ENCODE measurements at regions not wholly inside any gene's neighbourhood (a gene's known extent, or its start where the extent isn't known, plus 50 kb on each side); places are given as distances from the start of the nearest gene placed in this dataset.

DNA sequence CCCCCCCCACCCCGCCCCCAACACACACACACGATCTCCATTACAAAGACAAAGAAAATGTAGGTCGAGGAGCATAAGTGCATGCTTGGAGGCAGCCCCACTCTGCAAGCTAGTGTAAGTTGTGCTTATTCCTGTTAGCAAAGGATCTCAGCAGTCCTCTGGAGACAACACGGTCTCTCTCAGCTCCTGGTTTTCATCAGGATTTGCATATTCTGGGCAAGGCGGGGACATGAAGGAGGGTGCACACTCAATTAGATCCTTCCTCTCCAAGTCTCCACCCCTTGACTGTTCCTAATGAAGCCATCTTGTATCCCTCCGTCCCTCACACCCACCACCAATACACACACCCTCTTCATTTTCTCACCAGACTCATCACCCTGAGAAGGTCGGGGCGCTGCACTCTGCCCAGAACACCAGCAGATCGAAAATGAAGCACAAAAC lies 63.8 kb downstream of the MRPL46 start:
- no peak for DNase-seq (ENCODE audit: low read depth)
- TF ChIP-seq, protein P1, sequence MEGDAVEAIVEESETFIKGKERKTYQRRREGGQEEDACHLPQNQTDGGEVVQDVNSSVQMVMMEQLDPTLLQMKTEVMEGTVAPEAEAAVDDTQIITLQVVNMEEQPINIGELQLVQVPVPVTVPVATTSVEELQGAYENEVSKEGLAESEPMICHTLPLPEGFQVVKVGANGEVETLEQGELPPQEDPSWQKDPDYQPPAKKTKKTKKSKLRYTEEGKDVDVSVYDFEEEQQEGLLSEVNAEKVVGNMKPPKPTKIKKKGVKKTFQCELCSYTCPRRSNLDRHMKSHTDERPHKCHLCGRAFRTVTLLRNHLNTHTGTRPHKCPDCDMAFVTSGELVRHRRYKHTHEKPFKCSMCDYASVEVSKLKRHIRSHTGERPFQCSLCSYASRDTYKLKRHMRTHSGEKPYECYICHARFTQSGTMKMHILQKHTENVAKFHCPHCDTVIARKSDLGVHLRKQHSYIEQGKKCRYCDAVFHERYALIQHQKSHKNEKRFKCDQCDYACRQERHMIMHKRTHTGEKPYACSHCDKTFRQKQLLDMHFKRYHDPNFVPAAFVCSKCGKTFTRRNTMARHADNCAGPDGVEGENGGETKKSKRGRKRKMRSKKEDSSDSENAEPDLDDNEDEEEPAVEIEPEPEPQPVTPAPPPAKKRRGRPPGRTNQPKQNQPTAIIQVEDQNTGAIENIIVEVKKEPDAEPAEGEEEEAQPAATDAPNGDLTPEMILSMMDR (IDR thresholded peaks at IDR 0.05; ENCODE audit: insufficient read depth, low read depth, low read length) = no peak
- no peak overlapping the region for H3K4me3 ChIP-seq (ENCODE audit: low read depth, low read length)

DNA sequence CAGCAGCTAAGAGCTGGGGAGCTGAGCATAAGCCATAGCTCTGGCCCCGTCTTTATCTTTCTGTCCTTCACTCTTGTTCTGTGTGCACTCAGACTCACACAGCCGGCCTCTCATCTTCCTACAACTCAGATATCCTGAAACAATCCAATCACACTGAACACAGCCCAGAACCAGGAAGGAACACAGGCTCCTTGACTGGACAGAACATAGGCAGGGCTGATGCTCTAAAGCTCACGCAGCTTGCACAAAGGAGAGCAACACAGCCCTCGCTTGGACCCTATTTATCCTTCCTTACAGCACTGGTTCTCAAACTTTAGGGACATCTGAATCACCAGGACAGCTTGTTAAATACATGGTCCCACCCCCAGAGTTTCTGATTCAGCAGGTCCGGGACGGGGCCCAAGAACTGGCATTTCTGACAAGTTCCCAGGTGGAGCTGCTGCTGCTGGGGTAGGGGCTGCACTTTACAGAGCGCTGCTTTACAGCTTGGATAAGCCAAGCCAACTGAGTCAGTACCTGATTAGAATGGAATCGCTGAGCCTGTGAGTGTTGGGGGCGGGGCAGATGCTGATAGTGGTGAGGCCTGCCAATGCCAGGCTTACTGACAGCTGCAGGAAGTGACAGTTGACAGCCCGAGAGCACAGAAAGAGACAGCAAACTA lies 65.1 kb downstream of the MRPL46 start:
- H3K4me3 ChIP-seq (ENCODE audit: low read depth, low read length) = no peak overlapping the region
- DNase-seq (ENCODE audit: low read depth) = no peak
- TF ChIP-seq, protein P1 (IDR thresholded peaks at IDR 0.05; ENCODE audit: insufficient read depth, low read depth, low read length) = no peak

DNA sequence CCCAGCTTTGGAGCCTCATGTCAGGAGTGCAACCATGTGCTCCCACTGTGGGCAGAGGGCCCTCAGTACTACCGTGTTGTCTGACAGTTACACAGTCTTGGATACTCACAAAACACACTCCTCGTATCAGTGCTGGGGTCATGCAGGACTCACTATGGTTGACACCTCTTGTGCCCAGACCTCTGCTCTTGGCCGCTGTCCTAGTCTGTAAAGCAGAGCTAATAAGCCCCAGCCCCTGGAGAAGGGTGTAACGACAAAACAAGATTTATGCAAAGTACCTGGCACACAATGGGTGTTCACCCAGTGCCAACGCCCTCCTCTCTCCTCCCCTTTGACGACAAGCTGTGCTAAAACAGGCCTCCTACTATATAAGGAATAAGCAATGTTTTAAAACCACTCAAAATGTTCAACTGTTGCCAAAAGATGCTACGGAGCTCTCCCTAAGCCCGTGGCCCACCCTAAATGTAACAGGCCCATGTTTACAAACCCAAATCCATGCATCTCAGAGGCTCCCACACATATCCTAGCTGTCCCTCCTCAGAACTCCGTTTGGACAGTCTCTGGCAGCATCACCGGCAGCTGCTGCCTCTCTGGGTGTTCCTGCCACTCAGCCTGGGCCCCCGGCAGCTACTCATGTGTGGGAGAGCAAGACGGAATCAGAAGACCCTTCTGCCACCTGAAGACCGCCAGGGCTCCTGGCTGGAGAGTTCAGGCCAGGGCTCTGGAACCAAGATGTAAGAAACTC lies 65.8 kb downstream of the MRPL46 start:
- H3K4me3 ChIP-seq (ENCODE audit: low read depth, low read length) = no peak overlapping the region
- no peak for DNase-seq (ENCODE audit: low read depth)
- TF ChIP-seq, protein P1 (IDR thresholded peaks at IDR 0.05; ENCODE audit: insufficient read depth, low read depth, low read length) = no peak

DNA sequence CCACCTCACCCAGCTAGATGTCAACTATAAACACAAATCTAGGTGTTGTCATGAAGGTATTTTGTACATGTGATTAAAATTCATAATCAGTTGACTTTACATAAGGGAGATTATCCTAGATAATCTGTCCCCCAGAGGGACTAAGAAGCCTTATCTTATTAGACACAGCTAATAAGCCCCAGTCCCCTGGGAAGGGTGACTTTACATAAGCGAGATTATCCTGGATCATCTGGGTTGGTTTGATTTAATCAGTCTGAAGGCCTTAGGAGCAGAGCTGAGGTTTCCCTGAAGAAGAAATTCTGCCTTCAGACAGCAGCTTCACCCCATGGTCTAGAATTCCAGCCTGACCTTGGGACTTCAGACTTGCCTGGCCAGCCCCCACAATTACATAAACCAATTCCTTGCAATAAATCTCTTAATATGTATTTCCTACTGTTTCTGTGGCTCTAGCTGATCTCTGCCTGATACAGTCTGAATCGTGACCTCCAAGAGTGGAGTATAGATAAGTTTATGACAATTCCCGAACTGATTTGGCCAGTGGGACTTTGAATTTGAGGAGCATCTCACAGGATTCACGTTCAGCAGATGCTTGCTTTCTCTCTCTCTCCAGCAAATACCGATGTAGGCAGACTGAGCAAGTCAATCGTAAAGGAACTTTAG lies 66.5 kb downstream of the MRPL46 start:
- no peak for DNase-seq (ENCODE audit: low read depth)
- TF ChIP-seq, protein P1 (IDR thresholded peaks at IDR 0.05; ENCODE audit: insufficient read depth, low read depth, low read length) = no peak
- H3K4me3 ChIP-seq (ENCODE audit: low read depth, low read length) = no peak overlapping the region

DNA sequence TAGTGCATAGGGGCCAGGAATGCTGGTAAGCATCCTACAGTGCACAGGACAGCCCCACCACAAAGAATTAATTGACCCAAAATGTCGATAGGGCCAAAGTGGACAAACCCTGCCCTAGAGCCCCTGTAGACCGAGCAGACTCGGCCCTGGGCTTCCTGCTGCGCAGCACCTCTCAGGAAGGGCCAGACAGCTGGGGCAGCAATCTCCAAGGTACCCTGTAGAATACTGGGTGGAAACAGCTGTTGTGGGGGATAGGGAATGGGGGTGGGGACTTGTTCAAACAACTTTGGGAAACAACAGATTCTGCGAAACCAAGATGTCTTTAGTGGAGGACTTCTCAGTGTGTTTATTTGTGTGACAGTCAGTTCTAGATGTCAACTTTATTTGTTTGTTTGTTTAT lies 67.1 kb downstream of the MRPL46 start:
- H3K4me3 ChIP-seq (ENCODE audit: low read depth, low read length) = no peak overlapping the region
- DNase-seq (ENCODE audit: low read depth) = no peak
- TF ChIP-seq, protein P1 (IDR thresholded peaks at IDR 0.05; ENCODE audit: insufficient read depth, low read depth, low read length) = no peak

DNA sequence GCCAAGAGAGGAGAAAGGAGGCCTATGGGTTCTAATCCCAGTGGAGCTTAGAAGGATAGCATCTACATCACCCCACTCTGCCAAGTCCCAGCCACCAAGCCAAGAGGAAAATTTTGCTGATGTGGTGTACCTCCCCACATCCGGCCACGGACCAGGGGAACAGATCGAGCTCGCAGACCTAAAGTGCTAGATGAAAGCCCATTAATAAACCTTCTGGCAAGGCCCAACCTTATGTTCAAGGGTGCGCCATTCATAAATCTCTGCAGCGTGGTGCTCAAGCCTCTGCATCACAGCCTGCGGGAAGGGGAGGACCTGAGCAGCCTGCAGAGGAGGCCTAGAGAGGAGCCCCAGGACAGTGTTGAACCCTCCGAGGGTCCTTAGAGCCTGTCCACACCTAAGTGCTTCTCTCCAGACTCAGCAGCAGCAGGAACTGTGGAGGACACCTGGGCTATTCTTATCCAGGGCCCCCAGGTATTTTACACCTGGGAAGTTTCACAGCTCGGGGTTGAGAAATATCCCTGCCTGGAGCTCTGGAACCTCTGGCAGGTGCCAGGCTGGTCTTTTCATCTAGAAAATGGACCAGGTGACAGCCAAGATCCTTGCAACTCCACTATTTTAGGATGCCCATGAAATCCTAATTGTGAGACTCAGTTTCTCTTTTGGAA lies 68.0 kb downstream of the MRPL46 start:
- no peak overlapping the region for H3K4me3 ChIP-seq (ENCODE audit: low read depth, low read length)
- TF ChIP-seq, protein P1 (IDR thresholded peaks at IDR 0.05; ENCODE audit: insufficient read depth, low read depth, low read length) = no peak
- DNase-seq (ENCODE audit: low read depth) = no peak

Data from fibroblast of villous mesenchyme (primary cell).